ENCODE measurements at regions not wholly inside any gene's neighbourhood (a gene's known extent, or its start where the extent isn't known, plus 50 kb on each side); places are given as distances from the start of the nearest gene placed in this dataset.

- no peak for TF ChIP-seq ZMIZ1 (IDR thresholded peaks at IDR 0.05; ENCODE audit: low read depth in 2 of 2, low read length in 2 of 2)
- peak; percentile 75; the same call in 1 of the 2 replicates for TF ChIP-seq CREM (IDR thresholded peaks at IDR 0.05; ENCODE audit: low read depth)
- no peak for TF ChIP-seq PHF21A (IDR thresholded peaks at IDR 0.05; ENCODE audit: borderline replicate concordance, low read depth)
- TF ChIP-seq, protein P1, sequence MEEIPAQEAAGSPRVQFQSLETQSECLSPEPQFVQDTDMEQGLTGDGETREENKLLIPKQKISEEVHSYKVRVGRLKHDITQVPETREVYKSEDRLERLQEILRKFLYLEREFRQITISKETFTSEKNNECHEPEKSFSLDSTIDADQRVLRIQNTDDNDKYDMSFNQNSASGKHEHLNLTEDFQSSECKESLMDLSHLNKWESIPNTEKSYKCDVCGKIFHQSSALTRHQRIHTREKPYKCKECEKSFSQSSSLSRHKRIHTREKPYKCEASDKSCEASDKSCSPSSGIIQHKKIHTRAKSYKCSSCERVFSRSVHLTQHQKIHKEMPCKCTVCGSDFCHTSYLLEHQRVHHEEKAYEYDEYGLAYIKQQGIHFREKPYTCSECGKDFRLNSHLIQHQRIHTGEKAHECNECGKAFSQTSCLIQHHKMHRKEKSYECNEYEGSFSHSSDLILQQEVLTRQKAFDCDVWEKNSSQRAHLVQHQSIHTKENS (CRISPR knock-in tag; IDR thresholded peaks at IDR 0.05), result no peak
- no peak for TF ChIP-seq ZNF785 (CRISPR knock-in tag; IDR thresholded peaks at IDR 0.05)
- TF ChIP-seq, protein P2, sequence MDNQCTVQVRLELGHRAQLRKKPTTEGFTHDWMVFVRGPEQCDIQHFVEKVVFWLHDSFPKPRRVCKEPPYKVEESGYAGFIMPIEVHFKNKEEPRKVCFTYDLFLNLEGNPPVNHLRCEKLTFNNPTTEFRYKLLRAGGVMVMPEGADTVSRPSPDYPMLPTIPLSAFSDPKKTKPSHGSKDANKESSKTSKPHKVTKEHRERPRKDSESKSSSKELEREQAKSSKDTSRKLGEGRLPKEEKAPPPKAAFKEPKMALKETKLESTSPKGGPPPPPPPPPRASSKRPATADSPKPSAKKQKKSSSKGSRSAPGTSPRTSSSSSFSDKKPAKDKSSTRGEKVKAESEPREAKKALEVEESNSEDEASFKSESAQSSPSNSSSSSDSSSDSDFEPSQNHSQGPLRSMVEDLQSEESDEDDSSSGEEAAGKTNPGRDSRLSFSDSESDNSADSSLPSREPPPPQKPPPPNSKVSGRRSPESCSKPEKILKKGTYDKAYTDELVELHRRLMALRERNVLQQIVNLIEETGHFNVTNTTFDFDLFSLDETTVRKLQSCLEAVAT (IDR thresholded peaks at IDR 0.05), result no peak
- TF ChIP-seq KAT2B (IDR thresholded peaks at IDR 0.05; ENCODE audit: low read depth, low read length), result no peak
- TF ChIP-seq, protein P3, sequence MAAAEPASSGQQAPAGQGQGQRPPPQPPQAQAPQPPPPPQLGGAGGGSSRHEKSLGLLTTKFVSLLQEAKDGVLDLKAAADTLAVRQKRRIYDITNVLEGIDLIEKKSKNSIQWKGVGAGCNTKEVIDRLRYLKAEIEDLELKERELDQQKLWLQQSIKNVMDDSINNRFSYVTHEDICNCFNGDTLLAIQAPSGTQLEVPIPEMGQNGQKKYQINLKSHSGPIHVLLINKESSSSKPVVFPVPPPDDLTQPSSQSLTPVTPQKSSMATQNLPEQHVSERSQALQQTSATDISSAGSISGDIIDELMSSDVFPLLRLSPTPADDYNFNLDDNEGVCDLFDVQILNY (CRISPR knock-in tag; IDR thresholded peaks at IDR 0.05), result no peak
- peak; percentile 91 for TF ChIP-seq MAFG (tag; conservative IDR thresholded peaks at IDR 0.05)
- no peak for TF ChIP-seq HNRNPUL1 (IDR thresholded peaks at IDR 0.05; ENCODE audit: low read length)
- no peak; the same call in 1 of the 2 replicates for TF ChIP-seq KAT7 (CRISPR knock-in tag; IDR thresholded peaks at IDR 0.05; ENCODE audit: borderline replicate concordance)
- TF ChIP-seq CBFA2T2 (conservative IDR thresholded peaks at IDR 0.05), result peak; percentile 66
- TF ChIP-seq HDAC3 (IDR thresholded peaks at IDR 0.05; ENCODE audit: borderline replicate concordance, partially characterized antibody), result peak; percentile 51
- TF ChIP-seq TEAD2 (tag; IDR thresholded peaks at IDR 0.05), result peak; percentile 49; the same call in 1 of the 2 replicates
- no peak for TF ChIP-seq BRF1 (IDR thresholded peaks at IDR 0.05; ENCODE audit: borderline replicate concordance, extremely low read depth, insufficient read length)
- no peak for TF ChIP-seq E2F3 (CRISPR knock-in tag; IDR thresholded peaks at IDR 0.05)
- no peak for TF ChIP-seq PHF20 (IDR thresholded peaks at IDR 0.05; ENCODE audit: partially characterized antibody)
- peak; percentile 11; the same call in 1 of the 2 replicates for TF ChIP-seq ZBTB34 (CRISPR knock-in tag; IDR thresholded peaks at IDR 0.05)
Observed at GRCh38 chr11:33941637-33942160, 49.8 kb upstream of the LMO2 start (continued).

Measured in K562 (cell line).